Mucosa of descending colon (tissue), 3 donors: ENCODE measurements at regions not wholly inside any gene's neighbourhood (a gene's known extent, or its start where the extent isn't known, plus 50 kb on each side); places are given as distances from the start of the nearest gene placed in this dataset.
"Not testable (repeated sequence)": the region's sequence is repeated elsewhere in the genome, so short reads cannot be mapped to it uniquely, and the experiment has no call there.

ENCODE experiments used
- ATAC-seq: fragments of 200-7000 bp; cut with Tn5 transposase; one replicate; pipeline ENCODE4 v1.9.1; 2020; ENCODE audit warnings: mild to moderate bottlenecking, moderate library complexity
- DNase-seq, 3 donors: peaks; one replicate each; pipeline ENCODE4 v3.0.0-alpha.2; 2020
- H3K36me3 ChIP-seq: fragments of 200-600 bp; one replicate; pipeline ENCODE4 v1.8.0; 2021; ENCODE audit warnings: low read depth, mild to moderate bottlenecking
- H3K4me1 ChIP-seq: fragments of 200-600 bp; one replicate; pipeline ENCODE4 v1.8.0; 2021; ENCODE audit warnings: low read depth, mild to moderate bottlenecking
- H3K4me3 ChIP-seq: fragments of 200-600 bp; one replicate; pipeline ENCODE4 v1.8.0; 2021; ENCODE audit warnings: mild to moderate bottlenecking
- H3K9me3 ChIP-seq: fragments of 200-600 bp; one replicate; pipeline ENCODE4 v1.8.0; 2021; ENCODE audit warnings: mild to moderate bottlenecking
- CTCF ChIP-seq: fragments of 200-600 bp; IDR thresholded peaks from one replicate; pipeline ENCODE4 v1.8.0; 2022; ENCODE audit warnings: antibody characterized with exemption, mild to moderate bottlenecking
- intact Hi-C, 2 donors: fragments of 100-400 bp; cut with DNase I in 1 of 2; cut with micrococcal nuclease in 1 of 2; formaldehyde crosslinking; loops; one replicate each; pipeline versions ENCODE4 v1.11.0 to v1.11.1; 2022; cut with DNase I, micrococcal nuclease
- donor health status: DM: no; HTN: no; CAD: no; lungs with moderate emphysema.
- donor health status: DM: no; HTN: no; CAD: no.
- donor health status: DM: no; HTN: yes; CAD: no.

- H3K4me1 ChIP-seq = no peaks in the 10 kb centered on the region
- intact Hi-C loops = loop anchor here in 1 of 2 donors (10.0 kb wide), 1 partner anchor 374 kb away; no protein-coding TSS in a partner anchor
- no peaks in the 10 kb centered on the region for H3K36me3 ChIP-seq
- DNase-seq (peak in 1 of 3 donors; percentile 7), ATAC-seq (no peak)
- no peaks in the 10 kb centered on the region for H3K9me3 ChIP-seq
- H3K4me3 ChIP-seq = no peak overlapping the region
- TF ChIP-seq CTCF = no peak
Measured at GRCh38 chr12:131290255-131290959, 336.7 kb downstream of the ADGRD1 start.

DNA sequence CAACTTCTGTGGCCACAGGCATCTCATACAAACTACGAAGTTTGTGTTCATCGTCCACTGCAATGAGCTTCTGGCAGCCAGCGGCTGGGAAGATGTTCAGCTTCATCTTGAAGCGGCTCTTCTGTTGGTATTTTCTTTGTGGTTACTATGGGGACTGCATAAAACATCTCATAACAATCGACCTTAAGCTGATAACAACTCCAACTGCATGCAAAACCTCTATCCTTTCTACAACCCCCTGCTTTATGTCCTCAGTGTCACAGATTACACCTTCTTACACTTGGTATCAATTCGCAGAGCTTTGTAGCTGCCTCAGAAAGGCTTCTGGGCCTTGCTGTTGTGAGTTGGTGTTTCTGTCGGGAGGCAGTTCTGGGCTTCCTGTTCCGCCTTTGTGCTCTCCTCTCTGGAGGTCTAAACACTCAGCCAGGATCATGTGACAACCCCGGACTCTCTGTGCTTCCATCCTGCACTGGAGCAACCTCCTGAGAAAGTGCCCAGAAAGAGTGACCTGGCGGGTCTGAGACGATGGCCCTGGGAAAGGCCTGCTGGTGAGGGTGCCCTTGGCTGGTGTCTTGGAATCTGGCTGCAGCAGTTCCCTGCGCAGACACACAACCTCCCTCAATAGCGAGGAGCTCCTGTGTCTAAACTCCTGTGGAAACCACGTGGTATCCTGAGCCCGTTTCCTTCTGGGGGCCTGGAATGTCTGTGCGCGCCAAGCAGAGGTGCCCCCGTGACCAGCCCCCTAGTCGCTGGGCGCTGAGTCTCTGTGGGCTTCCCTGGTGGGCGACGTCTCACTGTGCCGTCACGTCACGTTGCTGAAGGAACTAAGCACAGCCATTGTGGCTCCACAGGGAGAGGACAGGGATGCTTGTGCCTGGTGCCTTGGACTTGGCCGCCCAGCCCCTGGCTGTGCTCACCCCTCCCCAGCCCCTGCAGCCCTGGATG is 339.6 kb downstream of the ADGRD1 start:
- not testable (repeated sequence) for H3K4me3 ChIP-seq, H3K36me3 ChIP-seq, DNase-seq, H3K4me1 ChIP-seq, ATAC-seq, H3K9me3 ChIP-seq
- intact Hi-C loops = loop anchor here in 1 of 2 donors (10.0 kb wide), 1 partner anchor 371 kb away; no protein-coding TSS in a partner anchor

DNA sequence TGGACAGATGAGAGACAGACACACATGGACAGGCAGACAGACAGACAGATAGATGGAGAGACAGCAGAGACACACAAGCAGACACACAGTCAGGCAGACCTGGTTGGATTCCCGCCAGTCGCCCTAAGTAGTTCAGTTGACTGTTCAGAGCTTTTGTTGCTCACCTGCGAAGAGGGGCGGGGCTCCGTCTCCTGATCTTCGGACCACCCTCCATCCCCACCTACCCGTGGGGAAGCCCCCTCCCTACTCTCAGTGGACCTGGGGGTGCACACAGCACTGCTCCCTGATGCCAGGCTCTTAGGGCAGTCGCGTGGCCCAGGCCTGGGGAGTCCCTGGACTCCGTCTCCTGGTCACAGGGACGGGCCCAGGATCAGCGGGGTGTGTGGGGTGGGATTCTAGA is 341.0 kb downstream of the ADGRD1 start:
- not testable (repeated sequence) for DNase-seq, ATAC-seq, H3K9me3 ChIP-seq, H3K4me3 ChIP-seq, H3K4me1 ChIP-seq, H3K36me3 ChIP-seq
- intact Hi-C loops = loop anchor here in 1 of 2 donors (10.0 kb wide), 1 partner anchor 370 kb away; no protein-coding TSS in a partner anchor

DNA sequence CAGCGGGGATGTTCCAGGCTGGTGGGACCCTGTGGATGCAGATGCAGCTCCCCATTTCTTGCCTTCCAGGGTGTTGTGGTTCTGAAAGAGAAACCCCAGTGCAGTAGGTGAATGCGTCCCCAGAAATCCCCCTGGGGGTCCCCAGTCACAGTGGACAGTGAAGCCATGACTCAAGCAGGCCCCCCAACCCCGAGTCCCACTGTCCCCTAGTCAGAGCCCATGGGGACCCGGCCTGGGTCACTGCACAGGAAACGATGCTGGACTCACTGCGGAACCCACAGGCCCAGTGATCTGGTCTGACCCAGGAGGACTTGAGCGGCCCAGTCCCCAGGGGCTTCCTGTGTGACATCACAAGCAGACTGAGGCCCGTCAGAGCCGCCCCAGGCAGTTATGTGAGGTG is 341.4 kb downstream of the ADGRD1 start:
- H3K4me3 ChIP-seq, DNase-seq, ATAC-seq, H3K9me3 ChIP-seq, H3K36me3 ChIP-seq, H3K4me1 ChIP-seq: not testable (repeated sequence)
- intact Hi-C loops = loop anchor here in 1 of 2 donors (10.0 kb wide), 1 partner anchor 370 kb away; no protein-coding TSS in a partner anchor

DNA sequence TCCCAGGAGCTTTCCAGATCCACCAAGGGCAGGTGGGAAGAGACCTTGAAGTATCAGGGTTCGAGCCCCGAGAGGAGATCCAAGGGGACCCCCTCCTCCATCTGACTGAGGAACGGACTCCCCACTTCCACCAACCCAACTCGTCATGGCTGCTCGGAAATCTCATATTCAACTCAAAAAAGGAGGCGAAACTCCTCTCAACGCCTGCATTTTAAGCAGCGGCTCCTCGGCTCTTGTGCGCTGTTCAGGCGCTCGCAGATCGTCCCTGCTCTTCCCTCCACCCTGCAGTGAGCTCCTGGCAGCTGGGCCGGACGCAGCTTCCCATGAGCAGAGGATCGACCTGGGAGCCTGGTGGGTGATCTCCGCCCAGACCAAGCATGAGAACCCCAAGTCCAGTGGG is 341.9 kb downstream of the ADGRD1 start:
- H3K9me3 ChIP-seq, H3K4me1 ChIP-seq, H3K4me3 ChIP-seq, H3K36me3 ChIP-seq, DNase-seq, ATAC-seq: not testable (repeated sequence)
- intact Hi-C loops = loop anchor here in 1 of 2 donors (10.0 kb wide), 1 partner anchor 369 kb away; no protein-coding TSS in a partner anchor

DNA sequence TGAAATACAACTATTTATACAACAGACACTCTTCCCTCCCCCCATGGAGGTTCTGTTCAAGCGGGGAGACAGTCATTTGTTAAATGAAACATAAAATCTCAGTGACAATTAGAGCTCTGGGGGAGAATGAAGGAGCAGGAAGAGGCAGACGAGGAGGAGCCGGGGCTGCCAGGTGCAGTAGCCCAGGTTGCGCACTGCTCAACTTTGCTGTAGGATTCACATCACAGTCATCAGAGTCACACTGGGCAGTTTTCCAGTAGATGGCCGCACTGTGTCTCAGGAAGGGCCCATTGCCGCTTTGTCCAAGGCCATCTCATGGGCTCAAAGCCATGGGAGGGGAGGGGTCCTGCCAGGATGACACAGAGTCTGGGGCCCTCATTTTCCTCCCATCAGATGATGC is 342.4 kb downstream of the ADGRD1 start:
- not testable (repeated sequence) for DNase-seq, H3K4me1 ChIP-seq, H3K4me3 ChIP-seq, H3K36me3 ChIP-seq, H3K9me3 ChIP-seq
- intact Hi-C loops = loop anchor here in 1 of 2 donors (10.0 kb wide), 1 partner anchor 369 kb away; no protein-coding TSS in a partner anchor
- ATAC-seq = peak; percentile 7

DNA sequence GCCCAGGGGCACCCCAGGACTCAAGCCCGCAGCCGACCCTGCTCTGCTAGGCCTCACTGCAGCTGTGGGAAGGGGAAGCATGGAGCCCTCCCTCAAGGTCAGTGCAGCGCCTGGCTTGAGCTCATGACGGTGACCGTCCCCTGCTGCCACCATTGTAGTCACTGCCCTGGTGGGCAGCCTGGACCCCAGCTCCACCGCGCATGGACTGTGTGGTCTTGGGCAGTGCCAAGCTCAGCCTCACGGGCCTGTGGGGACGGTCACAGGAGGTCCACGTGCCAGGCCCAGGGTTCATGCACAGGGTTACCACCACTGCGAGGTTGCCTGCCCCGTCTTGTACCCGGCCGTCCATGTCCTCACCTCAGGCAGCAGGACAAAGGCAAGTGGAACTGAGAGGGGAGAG is 342.9 kb downstream of the ADGRD1 start:
- H3K9me3 ChIP-seq, H3K36me3 ChIP-seq, H3K4me1 ChIP-seq, H3K4me3 ChIP-seq: not testable (repeated sequence)
- DNase-seq = peak in 1 of 3 donors; percentile 40
- peak; percentile 26 for ATAC-seq
- intact Hi-C loops = loop anchor here in 1 of 2 donors (10.0 kb wide), 1 partner anchor 368 kb away; no protein-coding TSS in a partner anchor

- not testable (repeated sequence) for H3K4me3 ChIP-seq, DNase-seq, H3K36me3 ChIP-seq, H3K4me1 ChIP-seq, H3K9me3 ChIP-seq, ATAC-seq
- intact Hi-C loops = loop anchor here in 1 of 2 donors (10.0 kb wide), 1 partner anchor 366 kb away; no protein-coding TSS in a partner anchor
Measured at GRCh38 chr12:131298526-131299369, 345.0 kb downstream of the ADGRD1 start.

- not testable (repeated sequence) for H3K9me3 ChIP-seq, H3K4me1 ChIP-seq, DNase-seq, H3K36me3 ChIP-seq, ATAC-seq, H3K4me3 ChIP-seq
- intact Hi-C loops = loop anchor here in 1 of 2 donors (10.0 kb wide), 1 partner anchor 365 kb away; no protein-coding TSS in a partner anchor
Measured at GRCh38 chr12:131299370-131299701, 345.6 kb downstream of the ADGRD1 start.

GRCh38 chr12:131303576-131303975 is 349.9 kb downstream of the ADGRD1 start:
- intact Hi-C loops, DNase-seq, H3K4me3 ChIP-seq, ATAC-seq, H3K4me1 ChIP-seq, H3K9me3 ChIP-seq, H3K36me3 ChIP-seq: not testable (repeated sequence)

DNA sequence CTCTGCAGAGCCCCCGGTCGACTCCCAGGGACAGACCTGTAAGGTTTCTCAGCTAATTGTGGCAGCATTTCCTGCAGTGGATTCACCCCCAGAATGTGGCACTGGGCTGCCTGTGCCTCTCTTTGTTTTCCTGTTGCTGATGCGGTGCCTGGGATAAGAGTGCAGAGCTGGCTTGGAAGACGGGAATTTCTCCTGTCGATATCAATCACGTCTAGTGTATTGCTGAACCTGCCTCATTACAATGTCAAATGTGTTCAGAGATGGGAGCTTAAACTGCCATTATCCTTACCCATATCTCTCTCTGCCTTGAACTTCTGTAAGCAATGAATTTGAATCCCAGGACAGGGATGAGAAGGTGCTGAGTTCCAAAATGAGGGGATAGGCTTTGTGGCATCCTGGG is 350.9 kb downstream of the ADGRD1 start:
- intact Hi-C loops, DNase-seq, H3K4me1 ChIP-seq, ATAC-seq, H3K9me3 ChIP-seq, H3K4me3 ChIP-seq, H3K36me3 ChIP-seq: not testable (repeated sequence)
